GM21390 (cell line): ENCODE measurements at regions not wholly inside any gene's neighbourhood (a gene's known extent, or its start where the extent isn't known, plus 50 kb on each side); places are given as distances from the start of the nearest gene placed in this dataset.
"Not testable (repeated sequence)": the region's sequence is repeated elsewhere in the genome, so short reads cannot be mapped to it uniquely, and the experiment has no call there.

ENCODE experiments used
- ATAC-seq: cut with Tn5 transposase; IDR thresholded peaks from one replicate; pipeline ENCODE4 v1.9.1; 2021; ENCODE audit not compliant: unreplicated experiment

GRCh38 chr6:85764844-85765243 lies 122.2 kb upstream of the SYNCRIP start:
- no peak for ATAC-seq

GRCh38 chr6:85756982-85757381 lies 114.3 kb upstream of the SYNCRIP start:
- no peak for ATAC-seq

- ATAC-seq = no peak
Observed at GRCh38 chr6:85754894-85755293, 112.2 kb upstream of the SYNCRIP start.

DNA sequence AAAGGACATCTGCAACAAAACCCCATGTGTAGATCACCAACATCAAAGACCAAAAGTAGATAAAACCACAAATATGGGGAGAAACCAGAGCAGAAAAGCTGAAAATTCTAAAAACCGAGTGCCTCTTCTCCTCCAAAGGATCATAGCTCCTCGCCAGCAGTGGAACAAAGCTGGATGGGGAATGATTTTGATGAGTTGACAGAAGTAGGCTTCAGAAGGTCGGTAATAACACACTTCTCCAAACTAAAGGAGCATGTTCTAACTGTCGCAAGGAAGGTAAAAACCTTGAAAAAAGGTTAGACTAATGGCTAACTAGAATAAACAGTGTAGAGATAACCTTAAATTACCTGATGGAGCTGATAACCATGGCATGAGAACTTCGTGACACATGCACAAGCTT lies 109.9 kb upstream of the SYNCRIP start:
- no peak for ATAC-seq

DNA sequence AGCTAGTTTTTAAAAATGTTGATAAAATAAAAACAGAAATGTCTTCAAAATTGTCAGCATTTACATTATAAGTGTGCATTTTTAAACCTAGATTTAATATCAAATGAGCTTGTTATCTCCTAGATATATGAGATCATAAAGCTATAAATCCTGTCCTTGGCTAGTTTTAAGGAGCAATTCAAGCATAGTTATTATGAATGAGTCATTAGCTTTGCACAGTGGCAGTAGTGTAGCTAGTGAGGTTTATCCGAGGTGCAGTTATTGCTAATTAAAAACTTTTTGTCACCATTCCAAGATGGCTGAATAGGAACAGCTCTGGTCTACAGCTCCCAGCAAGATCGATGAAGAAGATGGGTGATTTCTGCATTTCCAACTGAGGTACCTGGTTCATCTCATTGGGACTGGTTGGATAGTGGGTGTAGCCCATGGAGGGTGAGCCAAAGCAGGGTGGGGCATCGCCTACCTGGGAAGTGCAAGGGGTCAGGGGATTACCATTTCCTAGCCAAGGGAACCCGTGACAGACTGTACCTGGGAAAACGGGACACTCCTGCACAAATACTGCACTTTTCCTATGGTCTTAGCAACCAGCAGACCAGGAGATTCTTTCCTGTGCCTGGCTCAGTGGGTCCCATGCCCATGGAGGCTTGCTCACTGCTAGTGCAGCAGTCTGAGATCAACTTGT lies 108.8 kb upstream of the SYNCRIP start:
- no peak for ATAC-seq

DNA sequence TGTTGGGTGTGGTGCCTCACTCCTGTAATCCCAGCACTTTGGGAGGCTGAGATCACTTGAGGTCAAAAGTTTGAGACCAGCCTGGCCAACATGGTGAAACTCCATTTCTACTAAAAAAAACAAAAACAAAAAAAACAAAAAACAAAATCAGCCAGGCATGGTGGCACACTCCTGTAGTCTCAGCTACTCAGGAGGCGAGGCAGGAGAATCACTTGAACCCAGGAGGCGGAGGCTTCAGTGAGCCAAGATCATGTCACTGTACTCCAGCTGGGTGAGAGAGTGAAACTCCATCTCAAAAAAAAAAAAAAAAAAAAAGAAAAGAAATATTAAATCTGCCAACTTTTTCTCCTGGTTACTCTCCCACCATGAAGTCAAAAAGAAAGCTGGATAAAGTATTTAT lies 107.5 kb upstream of the SYNCRIP start:
- ATAC-seq = not testable (repeated sequence)

- ATAC-seq = no peak
Observed at GRCh38 chr6:85749236-85749635, 106.5 kb upstream of the SYNCRIP start.

GRCh38 chr6:85747666-85748065 lies 105.0 kb upstream of the SYNCRIP start:
- ATAC-seq = no peak

GRCh38 chr6:85747093-85747492 lies 104.4 kb upstream of the SYNCRIP start:
- no peak for ATAC-seq

- ATAC-seq = no peak
Observed at GRCh38 chr6:85744433-85744970, 101.8 kb upstream of the SYNCRIP start.

GRCh38 chr6:85726206-85726605 lies 83.5 kb upstream of the SYNCRIP start:
- no peak for ATAC-seq

- no peak for ATAC-seq
Observed at GRCh38 chr6:85715797-85716196, 73.1 kb upstream of the SYNCRIP start.

DNA sequence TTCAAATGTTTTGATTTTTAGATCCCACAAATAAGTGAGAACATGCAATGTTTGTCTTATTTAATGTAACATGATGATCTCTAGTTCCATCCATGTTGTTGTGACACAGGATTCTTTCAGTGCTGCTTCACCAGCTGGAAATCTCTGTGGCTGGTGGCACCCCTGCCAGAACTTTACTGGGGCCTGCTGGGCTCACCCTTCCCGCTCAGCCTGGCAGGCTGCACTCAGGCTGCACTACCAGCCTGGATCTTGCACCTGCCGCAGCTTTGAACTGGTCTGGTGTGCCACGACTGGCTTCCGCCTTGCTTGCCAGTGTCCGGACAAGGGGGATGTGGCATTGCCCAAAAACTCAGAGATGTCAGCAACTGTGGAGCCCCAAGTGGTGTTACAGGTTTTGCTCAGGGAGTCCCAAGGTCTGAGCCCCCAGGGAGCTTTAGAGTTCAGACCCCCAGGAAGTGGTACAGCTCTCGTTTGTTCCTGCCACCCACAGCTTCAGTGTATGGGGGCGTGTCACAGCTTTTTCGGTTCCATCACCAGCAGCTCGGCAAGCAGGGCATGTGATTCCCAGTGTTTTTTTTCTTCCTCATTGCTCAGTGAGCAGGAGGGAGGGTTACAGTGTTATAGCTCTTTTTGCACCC lies 72.3 kb upstream of the SYNCRIP start:
- no peak for ATAC-seq

DNA sequence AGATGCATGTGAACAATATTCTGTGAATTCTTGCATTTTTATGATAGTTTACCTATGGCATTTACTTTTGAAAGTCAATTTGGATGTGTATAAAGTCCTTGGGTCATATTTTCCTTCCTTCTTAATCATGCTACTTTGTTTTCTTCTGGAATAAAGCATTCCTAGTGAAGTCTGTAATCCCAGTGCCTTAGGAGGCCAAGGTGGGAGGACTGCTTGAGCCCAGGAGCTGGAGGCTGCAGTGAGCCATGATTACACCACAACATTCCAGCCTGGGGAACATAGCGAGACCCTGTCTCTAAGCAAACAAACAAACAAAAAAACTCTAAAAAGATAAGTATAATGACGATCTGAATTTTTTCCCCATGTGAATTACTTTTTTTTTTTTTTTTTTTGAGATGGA lies 69.7 kb upstream of the SYNCRIP start:
- no peak for ATAC-seq

GRCh38 chr6:85707515-85708145 lies 64.9 kb upstream of the SYNCRIP start:
- ATAC-seq = not testable (repeated sequence)

DNA sequence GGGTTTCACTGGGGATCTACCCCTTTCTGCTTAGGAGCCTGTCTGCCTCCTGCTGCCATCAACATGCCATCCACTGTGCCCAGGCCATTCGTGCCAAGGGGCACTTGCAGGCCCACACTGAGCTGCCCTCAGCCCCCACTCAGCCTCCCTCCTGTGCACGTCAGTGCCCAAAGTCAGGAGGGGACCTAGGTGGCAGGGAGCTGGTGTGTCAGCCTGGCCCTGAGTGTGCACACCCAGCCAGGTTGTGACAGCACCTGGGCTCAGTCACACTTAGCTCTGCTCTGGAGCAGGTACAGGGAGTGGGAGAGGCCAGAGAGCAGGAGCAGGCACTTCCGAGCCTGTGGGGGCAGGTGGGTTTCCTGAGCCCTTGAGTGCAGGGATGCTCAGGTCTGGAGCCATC lies 63.6 kb upstream of the SYNCRIP start:
- no peak for ATAC-seq

- ATAC-seq = no peak
Observed at GRCh38 chr6:85705220-85705619, 62.5 kb upstream of the SYNCRIP start.

DNA sequence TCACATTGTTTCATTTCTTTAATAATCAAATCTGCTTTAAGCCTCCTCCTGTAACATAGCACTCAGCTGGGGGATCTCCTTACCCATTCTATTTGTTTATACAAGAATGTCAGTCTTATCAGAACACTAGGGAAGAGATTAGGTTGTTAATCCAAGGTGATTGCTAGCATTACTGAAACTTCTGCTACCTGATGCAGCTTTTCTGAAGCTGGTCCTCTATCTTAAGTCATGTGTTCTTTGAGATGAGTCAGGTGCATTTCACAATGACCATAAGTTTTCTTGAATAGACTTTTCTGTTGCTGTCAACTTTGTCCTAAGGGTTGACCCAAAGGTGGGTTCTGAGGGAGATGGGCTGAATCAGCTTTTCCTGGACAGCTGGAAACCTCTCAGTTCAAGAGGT lies 60.7 kb upstream of the SYNCRIP start:
- no peak for ATAC-seq
